Endothelial cell (in vitro differentiated cells): ENCODE measurements at regions not wholly inside any gene's neighbourhood (a gene's known extent, or its start where the extent isn't known, plus 50 kb on each side); places are given as distances from the start of the nearest gene placed in this dataset.

Experiments
- DNase-seq: peaks from one replicate; pipeline ENCODE4 v3.0.0; 2021; ENCODE audit warnings: low spot score
- H3K27ac Mint-ChIP-seq: one replicate; pipeline ENCODE4 v1.8.0; 2021; ENCODE audit warnings: mixed read lengths, inconsistent platforms; ENCODE audit not compliant: unreplicated experiment
- H3K27me3 Mint-ChIP-seq: one replicate; pipeline ENCODE4 v1.8.0; 2021; ENCODE audit warnings: mild to moderate bottlenecking, moderate library complexity, mixed read lengths, inconsistent platforms; ENCODE audit not compliant: unreplicated experiment
- H3K36me3 Mint-ChIP-seq: one replicate; pipeline ENCODE4 v1.8.0; 2021; ENCODE audit warnings: mild to moderate bottlenecking, low read depth, mixed read lengths, inconsistent platforms; ENCODE audit not compliant: unreplicated experiment
- H3K4me1 Mint-ChIP-seq: one replicate; pipeline ENCODE4 v1.8.0; 2021; ENCODE audit warnings: mild to moderate bottlenecking, mixed read lengths, inconsistent platforms; ENCODE audit not compliant: unreplicated experiment
- H3K4me3 Mint-ChIP-seq: one replicate; pipeline ENCODE4 v1.8.0; 2021; ENCODE audit warnings: mild to moderate bottlenecking, mixed read lengths, inconsistent platforms; ENCODE audit not compliant: unreplicated experiment
- H3K9me3 Mint-ChIP-seq: one replicate; pipeline ENCODE4 v1.8.0; 2021; ENCODE audit warnings: mixed read lengths, inconsistent platforms; ENCODE audit not compliant: unreplicated experiment
- TF ChIP-seq, protein P1 (sequence below): fragments of 200-600 bp; sonication (generic); IDR thresholded peaks from one replicate; pipeline ENCODE4 v1.5.0; 2021; ENCODE audit warnings: antibody characterized with exemption; ENCODE audit not compliant: unreplicated experiment

DNA sequence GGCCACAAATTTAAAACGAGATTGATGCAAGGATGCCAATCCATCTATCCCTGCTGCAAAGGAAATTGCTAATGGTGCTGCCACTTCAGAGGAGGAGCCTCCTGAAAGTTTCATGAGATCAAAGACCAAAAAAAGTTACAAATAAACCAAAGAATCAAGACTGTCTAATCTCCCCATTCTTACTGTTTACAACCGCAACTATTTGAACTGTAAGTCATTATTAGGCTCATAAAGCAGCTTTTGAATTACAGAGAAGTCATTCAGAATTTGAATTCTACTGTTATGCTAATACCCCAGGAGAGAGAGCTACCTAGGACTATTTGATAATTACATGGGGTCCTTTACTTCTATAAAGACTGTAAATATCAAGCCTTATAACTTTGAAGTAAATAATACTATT, 1613.6 kb upstream of the WWC1 start:
- no peaks in the 10 kb centered on the region for H3K4me1 Mint-ChIP-seq
- no peak for DNase-seq
- TF ChIP-seq, protein P1, sequence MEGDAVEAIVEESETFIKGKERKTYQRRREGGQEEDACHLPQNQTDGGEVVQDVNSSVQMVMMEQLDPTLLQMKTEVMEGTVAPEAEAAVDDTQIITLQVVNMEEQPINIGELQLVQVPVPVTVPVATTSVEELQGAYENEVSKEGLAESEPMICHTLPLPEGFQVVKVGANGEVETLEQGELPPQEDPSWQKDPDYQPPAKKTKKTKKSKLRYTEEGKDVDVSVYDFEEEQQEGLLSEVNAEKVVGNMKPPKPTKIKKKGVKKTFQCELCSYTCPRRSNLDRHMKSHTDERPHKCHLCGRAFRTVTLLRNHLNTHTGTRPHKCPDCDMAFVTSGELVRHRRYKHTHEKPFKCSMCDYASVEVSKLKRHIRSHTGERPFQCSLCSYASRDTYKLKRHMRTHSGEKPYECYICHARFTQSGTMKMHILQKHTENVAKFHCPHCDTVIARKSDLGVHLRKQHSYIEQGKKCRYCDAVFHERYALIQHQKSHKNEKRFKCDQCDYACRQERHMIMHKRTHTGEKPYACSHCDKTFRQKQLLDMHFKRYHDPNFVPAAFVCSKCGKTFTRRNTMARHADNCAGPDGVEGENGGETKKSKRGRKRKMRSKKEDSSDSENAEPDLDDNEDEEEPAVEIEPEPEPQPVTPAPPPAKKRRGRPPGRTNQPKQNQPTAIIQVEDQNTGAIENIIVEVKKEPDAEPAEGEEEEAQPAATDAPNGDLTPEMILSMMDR = no peak
- H3K27me3 Mint-ChIP-seq = peaks cover 4% of the 10 kb centered on the region
- no peaks in the 10 kb centered on the region for H3K36me3 Mint-ChIP-seq
- no peaks in the 10 kb centered on the region for H3K9me3 Mint-ChIP-seq
- H3K27ac Mint-ChIP-seq = no peak overlapping the region
- H3K4me3 Mint-ChIP-seq = no peak overlapping the region

- peaks cover 4% of the 10 kb centered on the region for H3K27me3 Mint-ChIP-seq
- H3K4me3 Mint-ChIP-seq = no peak overlapping the region
- no peak for DNase-seq
- no peaks in the 10 kb centered on the region for H3K36me3 Mint-ChIP-seq
- TF ChIP-seq, protein P1 = no peak
- no peaks in the 10 kb centered on the region for H3K4me1 Mint-ChIP-seq
- H3K9me3 Mint-ChIP-seq = no peaks in the 10 kb centered on the region
- no peak overlapping the region for H3K27ac Mint-ChIP-seq
Measured at GRCh38 chr5:166679331-166679730, 1612.1 kb upstream of the WWC1 start.

DNA sequence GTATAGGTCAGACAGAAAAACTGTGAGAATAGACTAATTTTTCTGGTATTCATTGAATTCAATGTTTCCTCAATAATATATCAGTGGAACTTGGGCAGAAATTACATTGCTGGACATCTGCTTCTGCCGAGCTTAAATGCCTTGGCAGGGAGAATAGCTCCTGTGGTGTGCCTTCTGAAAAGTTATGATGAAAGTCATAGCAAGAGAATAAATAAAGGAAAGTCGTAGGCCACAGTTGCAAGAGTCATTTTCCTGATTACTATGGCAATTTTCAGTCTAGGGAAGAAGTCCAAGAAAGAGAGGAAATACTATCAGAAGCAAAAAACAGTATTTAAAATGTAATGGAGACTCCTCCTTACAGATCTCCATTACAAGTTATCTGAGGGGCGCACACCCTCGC, 1596.1 kb upstream of the WWC1 start:
- TF ChIP-seq, protein P1 = no peak
- Mint-ChIP-seq H3K4me1 (no peaks in the 10 kb centered on the region), H3K9me3 (no peaks in the 10 kb centered on the region), H3K27me3 (peaks cover 1% of the 10 kb centered on the region), H3K27ac (no peak overlapping the region), H3K4me3 (no peak overlapping the region), H3K36me3 (no peaks in the 10 kb centered on the region)
- DNase-seq = no peak

DNA sequence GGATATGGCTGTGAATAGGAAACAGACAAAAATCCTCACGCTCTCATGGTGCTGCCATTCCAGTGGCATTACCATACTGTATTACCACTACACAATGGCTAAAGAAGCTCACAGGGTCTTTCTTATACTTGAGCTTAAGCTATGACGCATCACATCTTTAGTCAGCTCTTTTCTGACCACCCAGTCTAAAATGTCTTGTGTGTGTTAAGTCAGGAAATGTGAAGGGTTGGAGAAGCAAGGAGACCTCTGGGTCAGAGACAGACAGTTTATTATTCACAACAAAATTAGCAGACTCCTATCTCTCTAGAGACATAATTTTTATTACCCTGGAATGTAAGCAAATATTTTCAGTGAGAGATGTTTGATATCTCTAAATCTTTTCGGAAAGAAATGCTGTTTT, 1583.2 kb upstream of the WWC1 start:
- Mint-ChIP-seq H3K27ac (no peak overlapping the region), H3K27me3 (peaks cover 3% of the 10 kb centered on the region), H3K4me3 (no peak overlapping the region), H3K36me3 (no peaks in the 10 kb centered on the region), H3K4me1 (no peaks in the 10 kb centered on the region), H3K9me3 (no peaks in the 10 kb centered on the region)
- TF ChIP-seq, protein P1 = no peak
- DNase-seq = no peak

DNA sequence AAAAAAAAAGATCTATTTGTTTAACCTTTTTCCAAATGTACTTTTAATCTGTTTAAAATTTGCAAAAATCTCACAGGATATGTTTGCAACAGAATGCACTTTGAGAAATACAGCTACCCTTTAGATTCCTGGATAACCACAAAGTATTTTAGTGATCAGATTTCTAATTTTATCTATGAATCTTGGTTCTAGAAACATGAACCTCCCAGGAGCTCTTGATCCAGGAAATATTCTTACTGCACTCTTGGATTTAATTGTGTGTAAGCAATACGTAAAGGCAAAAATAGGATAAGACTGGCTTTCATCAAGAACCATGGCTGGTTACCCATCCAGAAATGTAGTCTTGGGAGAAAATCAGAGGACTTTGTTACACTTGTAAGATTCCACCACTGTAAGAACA, 1581.8 kb upstream of the WWC1 start:
- Mint-ChIP-seq H3K4me1 (no peaks in the 10 kb centered on the region), H3K27me3 (no peaks in the 10 kb centered on the region), H3K36me3 (no peaks in the 10 kb centered on the region), H3K9me3 (no peaks in the 10 kb centered on the region), H3K27ac (no peak overlapping the region), H3K4me3 (no peak overlapping the region)
- DNase-seq = no peak
- TF ChIP-seq, protein P1 = no peak
